Calu3 (cell line): ENCODE measurements at regions not wholly inside any gene's neighbourhood (a gene's known extent, or its start where the extent isn't known, plus 50 kb on each side); places are given as distances from the start of the nearest gene placed in this dataset.

Experiments
- BruUV-seq: library from RNA; stranded (reverse); fragments of 400-500 nt; replicated peaks from 2 replicates; lab custom pipeline; 2021; lab: Mats Ljungman, UMichigan
- CTCF ChIA-PET: fragments of 300-600 bp; sonication (Branson Sonifier 250); formaldehyde crosslinking; loops from one replicate; lab custom pipeline; 2022; ENCODE audit warnings: antibody characterized with exemption; lab: Charles Lee
- DNase-seq: peaks from one replicate; pipeline ENCODE4 v3.0.0; 2022
- H3K27ac Mint-ChIP-seq: one replicate; pipeline ENCODE4 v1.8.0; 2022; ENCODE audit warnings: mixed read lengths; ENCODE audit not compliant: unreplicated experiment
- H3K27me3 Mint-ChIP-seq: one replicate; pipeline ENCODE4 v1.8.0; 2022; ENCODE audit warnings: mixed read lengths; ENCODE audit not compliant: unreplicated experiment
- H3K36me3 Mint-ChIP-seq: one replicate; pipeline ENCODE4 v1.8.0; 2022; ENCODE audit warnings: mild to moderate bottlenecking, moderate library complexity, mixed read lengths; ENCODE audit not compliant: insufficient read depth, unreplicated experiment
- H3K4me1 Mint-ChIP-seq: one replicate; pipeline ENCODE4 v1.8.0; 2022; ENCODE audit warnings: mild to moderate bottlenecking, low read depth, mixed read lengths; ENCODE audit not compliant: unreplicated experiment
- H3K4me3 Mint-ChIP-seq: one replicate; pipeline ENCODE4 v1.8.0; 2022; ENCODE audit warnings: mild to moderate bottlenecking, low read depth, moderate library complexity, mixed read lengths; ENCODE audit not compliant: unreplicated experiment
- H3K9me3 Mint-ChIP-seq: one replicate; pipeline ENCODE4 v1.8.0; 2022; ENCODE audit warnings: low read depth, mixed read lengths; ENCODE audit not compliant: unreplicated experiment
- intact Hi-C: fragments of 100-400 bp; cut with micrococcal nuclease; formaldehyde crosslinking; loops from one replicate; pipeline ENCODE4 v1.10.0; 2022; ENCODE audit not compliant: unreplicated experiment
- TF ChIP-seq, protein P1 (sequence below): fragments of 200-600 bp; IDR thresholded peaks from one replicate; pipeline ENCODE4 v1.8.0; 2022; ENCODE audit warnings: antibody characterized with exemption; ENCODE audit not compliant: unreplicated experiment

- CTCF ChIA-PET, result no interaction called here
- no peaks in the 10 kb centered on the region for H3K4me1 Mint-ChIP-seq
Measured at GRCh38 chr17:13698832-13699231, 97.1 kb upstream of the HS3ST3A1 start.

GRCh38 chr17:13699261-13699660 lies 97.5 kb upstream of the HS3ST3A1 start:
- Mint-ChIP-seq H3K27ac (no peak overlapping the region), H3K27me3 (no peaks in the 10 kb centered on the region), H3K4me1 (no peaks in the 10 kb centered on the region), H3K4me3 (no peak overlapping the region), H3K36me3 (no peaks in the 10 kb centered on the region), H3K9me3 (peaks cover 18% of the 10 kb centered on the region)
- BruUV-seq, result no TSS peak
- CTCF ChIA-PET, result no interaction called here
- TF ChIP-seq, protein P1, sequence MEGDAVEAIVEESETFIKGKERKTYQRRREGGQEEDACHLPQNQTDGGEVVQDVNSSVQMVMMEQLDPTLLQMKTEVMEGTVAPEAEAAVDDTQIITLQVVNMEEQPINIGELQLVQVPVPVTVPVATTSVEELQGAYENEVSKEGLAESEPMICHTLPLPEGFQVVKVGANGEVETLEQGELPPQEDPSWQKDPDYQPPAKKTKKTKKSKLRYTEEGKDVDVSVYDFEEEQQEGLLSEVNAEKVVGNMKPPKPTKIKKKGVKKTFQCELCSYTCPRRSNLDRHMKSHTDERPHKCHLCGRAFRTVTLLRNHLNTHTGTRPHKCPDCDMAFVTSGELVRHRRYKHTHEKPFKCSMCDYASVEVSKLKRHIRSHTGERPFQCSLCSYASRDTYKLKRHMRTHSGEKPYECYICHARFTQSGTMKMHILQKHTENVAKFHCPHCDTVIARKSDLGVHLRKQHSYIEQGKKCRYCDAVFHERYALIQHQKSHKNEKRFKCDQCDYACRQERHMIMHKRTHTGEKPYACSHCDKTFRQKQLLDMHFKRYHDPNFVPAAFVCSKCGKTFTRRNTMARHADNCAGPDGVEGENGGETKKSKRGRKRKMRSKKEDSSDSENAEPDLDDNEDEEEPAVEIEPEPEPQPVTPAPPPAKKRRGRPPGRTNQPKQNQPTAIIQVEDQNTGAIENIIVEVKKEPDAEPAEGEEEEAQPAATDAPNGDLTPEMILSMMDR, result no peak
- no peak for DNase-seq
- intact Hi-C loops, result no loop called here

More at GRCh38 chr17:13698832-13699231, 97.1 kb upstream of the HS3ST3A1 start:
- no peaks in the 10 kb centered on the region for H3K27me3 Mint-ChIP-seq
- H3K36me3 Mint-ChIP-seq, result no peaks in the 10 kb centered on the region
- TF ChIP-seq, protein P1, result no peak
- no peak for DNase-seq
- no peak overlapping the region for H3K4me3 Mint-ChIP-seq
- BruUV-seq, result no TSS peak
- intact Hi-C loops, result no loop called here
- peaks cover 18% of the 10 kb centered on the region for H3K9me3 Mint-ChIP-seq
- no peak overlapping the region for H3K27ac Mint-ChIP-seq

GRCh38 chr17:13702266-13702665 lies 100.5 kb upstream of the HS3ST3A1 start:
- H3K36me3 Mint-ChIP-seq, result no peaks in the 10 kb centered on the region
- H3K4me3 Mint-ChIP-seq, result no peak overlapping the region
- DNase-seq, result no peak
- TF ChIP-seq, protein P1, result no peak
- CTCF ChIA-PET, result no interaction called here
- intact Hi-C loops, result no loop called here
- H3K4me1 Mint-ChIP-seq, result no peaks in the 10 kb centered on the region
- H3K27ac Mint-ChIP-seq, result no peak overlapping the region
- BruUV-seq, result no TSS peak
- peaks cover 17% of the 10 kb centered on the region for H3K9me3 Mint-ChIP-seq
- no peaks in the 10 kb centered on the region for H3K27me3 Mint-ChIP-seq

GRCh38 chr17:13704333-13704732 lies 102.6 kb upstream of the HS3ST3A1 start:
- CTCF ChIA-PET, result no interaction called here
- no peaks in the 10 kb centered on the region for H3K27me3 Mint-ChIP-seq

More at GRCh38 chr17:13704333-13704732, 102.6 kb upstream of the HS3ST3A1 start:
- no peak overlapping the region for H3K4me3 Mint-ChIP-seq
- intact Hi-C loops, result no loop called here
- no peak for DNase-seq
- H3K27ac Mint-ChIP-seq, result no peak overlapping the region
- H3K4me1 Mint-ChIP-seq, result no peaks in the 10 kb centered on the region
- no TSS peak for BruUV-seq
- no peaks in the 10 kb centered on the region for H3K36me3 Mint-ChIP-seq
- peaks cover 12% of the 10 kb centered on the region for H3K9me3 Mint-ChIP-seq
- TF ChIP-seq, protein P1, result no peak
